Hematopoietic multipotent progenitor cell (in vitro differentiated cells): ENCODE measurements at regions not wholly inside any gene's neighbourhood (a gene's known extent, or its start where the extent isn't known, plus 50 kb on each side); places are given as distances from the start of the nearest gene placed in this dataset.
A peak's percentile ranks its signal among the peaks of the same experiment; 100 is the strongest.

Experiments used
- DNase-seq, 3 donors: peaks; one replicate each; pipeline ENCODE4 v3.0.0-alpha.2; 2011 to 2015; ENCODE audit warnings: low read depth in 2 of 3, low spot score in 2 of 3

DNA sequence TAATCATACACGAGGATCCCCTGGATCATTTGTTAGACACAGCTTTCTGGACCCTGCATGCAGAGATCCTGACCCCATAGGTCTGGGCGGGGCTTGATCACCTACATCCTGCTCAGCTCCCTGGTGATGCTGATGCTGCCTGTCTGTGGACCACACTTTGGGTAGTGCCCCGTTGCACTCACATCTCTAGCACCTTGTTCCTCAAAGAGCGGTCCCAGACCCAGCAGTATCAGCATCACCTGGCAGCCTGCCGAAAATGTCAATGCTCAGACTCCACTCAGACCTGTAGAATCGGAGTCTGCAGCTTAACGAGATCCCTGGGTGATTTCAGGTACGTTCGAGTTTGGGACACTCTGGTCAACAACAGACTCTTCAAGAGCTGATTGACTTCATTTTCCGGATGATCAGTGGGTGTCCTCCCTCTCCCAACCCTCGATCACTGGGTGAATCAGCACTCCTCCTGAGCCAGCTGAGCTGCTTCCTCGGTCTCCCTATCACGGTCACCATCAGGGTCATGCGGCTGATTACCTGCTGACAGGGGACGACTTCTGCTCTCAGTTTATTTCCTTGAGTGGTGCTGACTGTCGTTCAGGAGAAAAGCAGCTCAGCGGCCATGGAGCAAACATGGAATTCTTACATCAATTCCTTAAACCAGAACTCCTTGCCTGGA lies 150.6 kb upstream of the RAB12 start:
- no peak for DNase-seq

DNA sequence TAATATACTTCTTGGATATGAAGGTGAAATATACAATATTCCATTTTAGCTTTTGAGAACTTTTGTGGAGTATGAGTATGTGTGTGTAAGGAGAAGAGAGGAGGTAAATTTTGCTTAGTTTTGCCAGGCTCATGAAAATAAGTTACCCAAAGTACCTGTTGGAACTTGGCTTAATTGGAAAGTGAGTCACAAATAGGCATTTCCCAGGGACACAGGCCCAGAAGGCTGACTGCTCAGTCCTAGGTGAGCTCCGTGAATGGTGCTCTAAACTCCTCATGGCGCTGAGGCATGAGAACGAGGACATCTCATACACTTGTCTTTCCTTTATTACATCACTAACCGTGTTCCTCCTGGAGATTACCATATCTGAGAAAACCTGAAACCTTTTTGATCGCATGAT lies 148.5 kb upstream of the RAB12 start:
- DNase-seq: no peak

DNA sequence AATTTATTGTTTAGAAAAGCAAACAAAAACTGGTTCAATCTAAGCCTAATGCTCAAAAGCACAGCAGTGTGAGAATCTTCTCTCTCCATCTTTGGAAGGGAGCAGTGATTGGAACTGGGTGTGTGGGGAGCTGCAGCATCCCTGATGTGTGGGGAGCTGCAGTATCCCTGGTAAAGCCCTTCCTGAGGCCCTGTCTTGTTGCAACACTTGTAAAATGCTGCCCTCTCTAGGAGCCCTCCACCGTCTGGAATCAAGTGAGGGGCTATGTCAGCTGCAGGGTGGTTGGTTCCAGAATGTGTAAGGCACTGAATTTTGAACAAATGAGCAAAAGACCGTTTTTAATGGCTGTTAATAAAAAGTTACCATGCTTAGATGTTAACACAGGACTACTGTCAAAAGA lies 147.7 kb upstream of the RAB12 start:
- DNase-seq: no peak

DNA sequence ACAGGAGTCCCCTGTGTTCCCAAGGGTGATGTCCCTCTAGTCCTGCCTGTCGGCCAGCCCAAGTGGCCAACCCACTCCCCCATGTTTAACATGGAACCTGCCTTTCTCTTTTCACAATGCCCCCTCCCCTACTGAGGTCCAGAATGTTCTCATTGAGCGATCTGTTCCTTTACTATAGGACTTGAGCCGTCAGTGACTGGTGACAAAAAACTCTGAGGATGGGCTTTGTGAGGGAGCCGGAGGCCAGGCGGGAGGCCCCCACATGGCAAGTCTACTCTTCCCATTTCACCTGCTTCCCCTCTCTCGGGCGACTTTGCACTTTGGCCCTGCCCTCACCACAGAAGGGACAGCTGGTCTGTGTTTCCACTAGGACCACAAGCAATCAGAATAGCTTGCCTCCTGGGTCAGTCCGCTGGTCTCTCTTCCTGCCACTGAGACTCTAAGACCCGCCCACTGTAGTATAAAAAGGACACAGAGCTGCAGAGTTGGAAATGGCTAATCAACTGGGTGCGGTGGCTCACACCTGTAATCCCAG lies 146.5 kb upstream of the RAB12 start:
- no peak for DNase-seq

DNA sequence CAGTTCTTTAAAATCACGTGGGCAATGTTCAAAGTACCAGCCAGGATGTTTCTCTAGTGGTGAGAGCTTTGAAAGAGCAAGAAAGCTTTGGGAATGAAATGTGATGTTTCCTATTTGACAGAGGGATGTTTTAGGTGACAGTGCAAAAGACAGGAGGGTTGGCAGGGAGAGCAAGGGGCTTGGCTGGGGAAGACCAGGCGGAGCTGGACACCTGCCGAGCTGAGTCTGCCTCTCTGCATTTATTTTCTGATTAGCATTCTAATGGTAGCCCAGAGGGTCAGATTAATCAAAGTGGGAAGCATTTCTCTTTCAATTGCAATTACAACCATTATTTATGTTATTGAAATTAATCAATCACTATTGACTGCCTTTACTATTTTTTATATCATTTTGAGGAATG lies 145.4 kb upstream of the RAB12 start:
- DNase-seq: no peak

DNA sequence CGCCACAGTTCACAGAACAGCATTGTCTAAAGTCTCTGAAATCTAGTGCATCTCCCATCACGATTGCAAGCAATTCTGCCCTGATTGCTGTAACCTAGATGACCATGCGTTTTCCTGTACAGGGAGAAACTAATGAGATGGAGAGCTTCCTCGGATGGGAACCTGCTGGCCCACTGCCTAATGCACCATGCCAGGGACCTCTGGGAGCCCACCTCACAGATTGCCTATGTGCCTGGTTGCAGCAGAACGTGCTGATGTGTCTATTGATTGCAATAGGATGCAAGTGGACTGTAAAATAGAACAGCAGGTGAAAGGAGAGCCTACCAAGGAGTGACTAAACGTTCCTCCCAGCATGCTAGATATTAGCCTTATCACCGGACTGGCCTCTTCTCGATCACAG lies 141.0 kb upstream of the RAB12 start:
- DNase-seq: no peak

DNA sequence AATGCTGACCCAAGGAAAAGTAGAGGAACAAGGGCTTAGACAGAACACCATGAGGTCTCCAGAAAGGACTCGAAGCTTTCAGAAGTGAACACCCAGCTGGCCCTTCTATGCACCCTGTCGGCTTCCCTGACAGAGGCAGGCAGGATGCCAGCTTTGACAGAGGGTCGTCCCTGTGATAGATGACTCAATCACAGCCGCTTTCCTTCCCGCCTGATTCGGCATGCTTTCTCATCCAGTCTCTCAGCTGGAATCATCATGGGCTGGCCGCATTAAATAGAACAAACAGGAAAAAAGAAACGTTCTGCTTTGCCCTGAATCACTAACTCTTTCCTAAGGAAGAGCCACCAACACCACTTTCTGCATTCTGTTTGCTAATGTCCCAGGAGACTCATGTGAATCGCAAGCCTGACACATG lies 140.3 kb upstream of the RAB12 start:
- no peak for DNase-seq

DNA sequence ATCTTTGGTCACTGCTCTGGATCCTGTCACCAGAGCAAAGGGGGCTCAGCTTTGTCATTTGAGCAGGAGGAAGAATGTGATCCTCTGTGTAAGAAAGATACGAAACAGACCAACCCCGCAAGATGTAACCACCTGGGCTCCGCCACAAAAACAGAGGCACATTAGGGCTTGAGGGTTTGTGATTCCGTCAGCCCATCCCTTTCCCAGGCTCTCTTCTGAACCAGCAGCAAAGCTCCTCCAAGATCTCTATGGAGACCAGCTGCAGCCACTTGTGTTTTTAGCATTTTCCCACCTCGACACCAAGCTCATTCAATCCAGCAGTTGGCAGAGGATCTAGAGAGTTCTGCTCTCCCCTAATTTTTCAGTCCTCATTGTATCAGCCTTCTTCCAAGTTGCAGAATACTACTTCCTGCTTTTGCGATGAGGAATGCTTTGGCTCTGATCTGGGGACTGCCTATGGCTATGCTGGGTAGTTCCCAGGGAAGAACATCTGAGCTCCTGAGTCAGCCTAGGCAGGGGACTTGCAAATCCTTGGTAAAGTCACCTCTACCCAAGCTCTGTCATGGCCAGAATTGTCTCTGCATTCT lies 139.6 kb upstream of the RAB12 start:
- DNase-seq: no peak

DNA sequence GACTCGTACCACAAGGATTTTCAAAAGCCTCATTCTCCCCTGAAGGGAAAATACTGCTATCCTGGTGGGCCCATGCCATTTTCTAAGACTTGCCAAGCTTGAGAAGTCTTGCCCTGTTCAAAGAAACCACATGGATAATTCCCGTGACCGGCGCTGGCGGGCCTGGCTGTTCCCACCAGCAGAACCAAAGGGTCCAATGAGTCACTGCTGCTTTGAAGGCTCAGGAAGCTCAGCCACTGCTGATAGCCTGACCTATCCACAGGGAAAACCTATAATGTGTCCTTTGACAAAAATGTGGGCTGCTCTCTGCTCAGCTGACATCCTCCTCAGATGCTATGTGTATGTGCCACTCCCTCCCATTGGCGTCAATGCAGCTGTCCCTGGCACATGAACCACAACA lies 137.9 kb upstream of the RAB12 start:
- no peak for DNase-seq

DNA sequence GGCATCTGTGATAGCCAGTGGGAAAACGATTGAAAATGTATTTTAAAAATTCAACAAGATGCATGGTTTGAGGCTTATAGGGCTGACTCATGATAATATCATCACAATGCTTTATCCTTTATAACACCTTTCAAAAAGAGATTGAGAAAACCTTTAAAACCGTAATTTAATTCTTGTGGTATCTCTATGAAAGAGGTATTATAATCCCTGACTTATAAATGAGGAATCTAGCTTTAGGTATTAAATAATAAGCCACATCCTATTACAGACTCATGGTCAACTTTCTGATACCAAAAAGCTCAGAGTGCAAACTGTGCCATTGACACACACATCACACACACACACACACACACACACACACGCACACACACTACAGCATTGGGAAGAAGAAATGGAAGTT lies 134.6 kb upstream of the RAB12 start:
- DNase-seq: no peak

DNA sequence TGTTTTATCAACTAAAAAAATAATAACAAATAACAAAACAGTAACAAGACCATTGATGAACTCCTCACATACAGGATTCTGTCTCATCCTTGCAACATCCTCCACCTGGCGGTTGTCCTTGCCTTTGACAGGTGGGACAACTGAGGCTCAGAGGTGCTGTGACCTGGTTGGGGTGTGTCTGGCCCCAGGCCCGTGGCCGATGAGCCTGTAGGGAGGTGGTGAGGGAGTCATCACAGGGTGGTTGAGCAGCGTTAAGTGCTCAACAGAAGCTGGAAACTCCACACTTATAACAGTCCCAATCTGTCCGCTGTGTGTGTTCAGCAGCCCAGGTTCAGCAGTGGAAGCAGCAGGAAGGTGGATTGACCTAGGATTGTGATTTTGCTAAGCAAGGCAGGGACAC lies 131.6 kb upstream of the RAB12 start:
- no peak for DNase-seq

DNA sequence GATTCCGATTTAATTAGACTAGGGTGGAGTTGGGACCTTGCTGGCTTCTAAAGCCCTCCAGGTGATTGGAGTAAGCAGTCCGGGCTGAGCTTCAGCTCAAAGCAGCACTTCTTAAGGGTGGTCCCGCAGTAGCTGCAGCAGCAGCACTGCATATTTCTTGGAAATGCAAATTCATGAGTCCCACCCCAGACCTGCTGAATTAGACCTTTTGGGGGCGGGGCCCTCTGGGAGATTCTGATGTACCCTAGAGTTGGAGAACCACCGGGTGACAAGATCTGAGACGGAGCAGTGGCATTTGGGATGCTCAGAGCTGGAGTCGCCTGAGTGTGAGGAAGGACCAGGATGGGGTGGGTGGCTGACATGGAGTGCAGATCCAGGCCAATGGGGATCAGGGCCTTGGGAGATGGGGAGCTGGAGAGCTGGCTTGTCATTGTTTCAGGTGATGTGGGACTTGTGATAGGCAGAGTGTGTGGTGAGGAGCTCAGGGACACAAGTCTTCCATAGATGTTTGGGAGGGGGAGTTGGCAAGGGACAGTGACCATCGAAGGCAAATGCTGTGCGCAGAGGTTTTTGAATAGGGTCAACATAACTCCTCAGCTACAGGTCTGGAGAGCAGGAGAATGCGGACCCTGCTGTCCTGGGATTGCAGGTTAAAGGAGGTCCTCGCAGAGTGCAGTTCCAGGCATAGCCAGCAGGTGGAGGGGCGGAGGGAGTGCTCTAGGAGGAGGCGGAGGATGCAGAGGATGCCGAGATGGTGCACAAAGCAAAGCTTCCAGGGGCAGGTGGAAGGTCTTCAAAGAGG lies 130.9 kb upstream of the RAB12 start:
- peak in 2 of 3 donors; percentile 48 to 66 for DNase-seq

DNA sequence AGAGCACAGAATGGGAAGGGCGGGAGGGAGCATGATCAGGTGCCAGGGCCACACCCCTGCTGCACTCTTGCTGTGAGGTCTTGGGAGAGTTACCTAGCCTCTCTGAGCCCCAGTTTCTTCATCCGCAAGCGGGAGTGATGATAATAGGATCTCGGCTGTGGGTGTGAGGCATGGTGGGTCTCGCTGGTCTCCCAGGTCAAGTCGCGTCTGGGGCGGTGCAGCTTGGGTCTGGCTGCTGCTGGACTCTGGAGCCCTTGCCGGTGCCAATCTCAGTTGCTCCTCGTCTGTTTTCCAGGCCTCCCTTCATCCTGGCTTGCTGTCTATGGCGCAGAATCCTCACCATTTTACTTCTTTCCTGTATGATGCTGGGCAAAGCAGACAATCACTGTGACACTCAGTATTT lies 130.3 kb upstream of the RAB12 start:
- DNase-seq: no peak

DNA sequence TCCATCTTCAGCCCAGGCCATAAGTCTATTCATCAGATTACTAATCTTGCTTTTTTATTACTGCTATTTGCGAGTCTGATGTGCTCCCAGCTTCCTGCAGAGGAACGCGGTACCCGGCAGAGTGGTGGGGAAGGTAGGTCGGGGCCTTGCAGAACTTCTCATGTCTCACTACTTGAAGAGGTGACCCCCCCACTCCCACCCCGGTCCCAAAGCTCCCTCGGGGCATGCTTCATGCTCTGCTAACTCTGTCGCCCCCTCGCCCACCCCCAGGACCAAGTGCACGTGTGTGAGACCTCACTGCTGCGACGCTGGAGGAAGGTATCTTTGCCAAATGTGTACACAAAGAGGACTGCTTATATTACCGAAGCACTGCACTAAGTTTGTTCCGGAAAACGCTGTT lies 129.4 kb upstream of the RAB12 start:
- no peak for DNase-seq

DNA sequence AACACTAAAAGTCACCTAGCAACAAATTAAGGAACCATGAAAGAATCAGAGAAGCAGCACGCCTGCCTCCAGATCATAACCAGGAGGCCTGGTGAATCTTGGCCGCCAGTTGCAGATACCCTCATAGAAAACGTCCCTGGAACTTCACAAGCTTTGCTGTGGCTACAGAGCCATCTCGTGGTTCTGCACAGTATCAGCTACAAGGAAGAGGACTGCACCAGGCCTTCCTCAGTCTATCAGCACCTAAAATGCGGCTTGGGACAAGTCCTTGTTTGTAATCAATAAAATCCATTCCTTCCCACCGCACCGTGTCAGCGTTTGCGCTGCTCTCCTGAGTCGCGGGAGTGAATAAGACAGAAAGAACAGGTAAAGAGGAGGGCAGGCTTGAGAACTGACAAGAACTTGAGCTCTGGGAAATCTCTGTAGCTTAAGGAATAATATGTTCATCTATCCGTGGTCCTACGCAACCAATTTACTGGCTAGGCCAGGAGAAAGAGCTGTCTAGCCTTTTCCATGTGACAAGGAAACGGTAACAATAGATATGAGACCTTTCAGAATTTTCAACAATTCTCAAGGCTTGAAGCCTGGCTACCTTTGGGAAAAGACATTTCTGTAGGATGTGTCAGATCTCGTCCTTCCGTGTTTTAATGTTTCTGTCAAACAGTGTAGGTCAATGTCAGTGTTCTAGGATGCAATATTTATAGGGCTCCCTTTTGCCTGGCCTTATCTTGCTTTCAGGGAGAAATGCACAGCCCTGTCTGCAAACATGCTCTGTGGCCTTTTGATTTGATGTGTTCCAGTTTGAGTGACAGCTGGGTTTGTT lies 128.5 kb upstream of the RAB12 start:
- DNase-seq: peak in 2 of 3 donors; percentile 24 to 50

DNA sequence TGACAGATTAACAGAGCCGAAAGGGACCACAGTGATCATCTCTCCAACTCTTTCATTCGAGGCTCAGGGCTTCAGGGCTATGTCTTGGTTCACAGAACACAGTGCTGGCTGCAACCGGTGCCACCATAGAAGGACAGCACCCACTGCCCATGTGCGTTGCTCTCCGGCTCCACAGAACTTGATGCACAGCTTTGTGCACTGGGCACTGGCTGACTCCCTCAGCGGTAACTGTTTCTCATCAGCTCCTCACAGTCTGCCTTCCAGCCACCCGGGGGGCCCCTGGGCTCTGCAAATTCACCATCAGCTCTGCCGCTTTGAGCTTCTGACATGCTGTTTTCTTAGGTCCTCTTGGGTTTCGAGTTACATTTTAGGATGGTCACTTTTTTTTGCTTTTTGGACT lies 124.3 kb upstream of the RAB12 start:
- DNase-seq: no peak

DNA sequence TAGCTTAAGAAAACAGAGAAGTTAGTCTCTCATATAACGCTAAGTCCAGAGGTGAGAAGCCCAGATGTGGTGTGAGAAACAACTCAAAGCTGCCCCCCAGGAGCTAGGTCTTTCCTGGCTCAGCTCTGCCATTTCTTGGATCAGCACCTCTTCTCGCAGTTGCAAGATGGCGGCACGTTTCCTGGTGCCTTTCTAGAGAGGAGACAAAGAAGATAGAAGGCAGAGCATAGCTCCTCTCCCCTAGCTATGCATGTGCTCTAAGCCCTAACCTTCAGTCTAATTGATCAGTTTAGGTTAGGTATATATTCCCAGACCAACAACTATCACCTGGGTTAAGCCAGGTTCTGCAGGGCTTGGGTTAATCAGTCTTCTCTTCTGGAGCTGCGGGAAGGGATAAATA lies 119.5 kb upstream of the RAB12 start:
- no peak for DNase-seq

DNA sequence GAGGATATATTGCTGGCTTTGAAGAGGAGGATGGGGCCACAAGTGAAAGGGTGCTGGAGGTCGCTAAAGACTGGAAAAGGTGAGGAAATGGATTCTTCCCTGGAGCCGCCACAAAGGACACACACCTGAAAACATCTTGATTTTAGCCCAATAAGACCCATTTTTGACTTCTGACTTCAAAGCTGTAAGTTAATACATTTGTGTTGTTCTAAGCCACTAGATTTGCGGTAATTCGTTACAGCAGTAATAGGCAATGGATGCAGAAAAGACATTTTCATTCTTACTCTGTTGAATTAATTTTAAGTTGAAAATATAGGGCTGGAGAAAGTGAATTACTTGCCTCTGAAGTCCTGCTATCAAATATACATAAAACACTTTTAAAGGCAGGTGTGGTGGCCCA lies 117.7 kb upstream of the RAB12 start:
- no peak for DNase-seq

DNA sequence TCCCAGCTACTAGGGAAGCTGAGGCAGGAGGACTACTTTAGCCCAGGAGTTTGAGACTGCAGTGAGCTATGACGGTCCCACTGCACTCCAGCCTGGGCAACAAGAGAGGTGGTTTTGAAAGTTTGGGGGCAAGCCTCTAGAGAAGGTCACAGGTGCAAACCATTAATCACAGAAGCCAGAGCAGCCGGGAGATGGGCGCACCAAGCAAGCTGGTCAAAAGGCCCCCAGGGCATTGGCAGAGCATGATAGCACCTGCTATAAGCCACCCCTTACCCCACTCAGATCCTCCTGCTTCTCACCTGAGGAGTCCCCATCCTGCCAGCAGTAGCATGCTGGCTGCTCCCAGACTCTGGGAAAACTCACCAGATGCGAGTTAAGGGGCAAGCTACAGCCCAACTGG lies 116.1 kb upstream of the RAB12 start:
- no peak for DNase-seq

DNA sequence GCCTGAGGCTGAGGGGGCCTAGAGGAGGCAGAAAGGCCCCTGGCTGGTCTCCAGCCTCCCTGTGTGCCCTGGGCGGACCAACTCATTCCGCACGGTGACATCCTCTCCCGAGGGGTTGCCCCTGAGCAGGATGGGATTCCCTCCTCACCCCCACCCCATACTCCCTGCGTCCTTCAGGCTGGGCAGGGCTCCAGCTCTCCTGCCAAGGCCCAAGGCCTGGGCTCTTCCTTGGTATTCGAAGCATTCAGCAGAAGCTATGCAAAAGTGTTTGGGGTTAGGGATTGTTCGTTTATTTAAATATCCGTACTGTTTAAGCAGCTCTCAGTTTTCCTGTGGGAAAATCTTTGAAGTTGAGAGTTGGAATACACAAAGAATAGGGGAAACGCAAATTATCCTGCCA lies 113.1 kb upstream of the RAB12 start:
- DNase-seq: no peak

DNA sequence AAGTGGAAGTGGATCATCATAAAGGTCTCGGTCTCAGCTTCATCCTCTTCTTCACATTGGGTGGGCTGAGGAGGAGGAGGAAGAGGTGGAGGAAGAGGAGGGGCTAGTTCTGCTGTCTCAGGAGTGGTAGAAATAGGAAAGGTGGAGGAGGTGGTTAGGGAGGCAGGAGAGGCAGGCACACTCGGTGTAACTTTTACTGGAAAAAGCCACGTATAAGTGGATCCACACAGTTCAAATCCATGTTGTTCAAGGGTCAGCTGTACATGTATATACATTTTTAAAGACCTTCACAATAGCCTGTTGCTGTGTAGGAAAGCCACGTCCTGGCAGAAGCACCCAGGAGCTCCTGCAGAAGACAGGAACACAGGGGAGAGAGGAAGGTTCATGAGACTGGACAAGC lies 110.3 kb upstream of the RAB12 start:
- DNase-seq: no peak
